Liver (tissue), 8 donors: ENCODE measurements at regions not wholly inside any gene's neighbourhood (a gene's known extent, or its start where the extent isn't known, plus 50 kb on each side); places are given as distances from the start of the nearest gene placed in this dataset.

Experiments
- DNase-seq: peaks from one replicate; pipeline ENCODE4 v3.0.0-alpha.2; 2017; ENCODE audit warnings: low spot score
- H3K27ac ChIP-seq, 2 donors: one replicate each; pipeline ENCODE4 v1.7.0; 2013; ENCODE audit warnings: inconsistent platforms in 2 of 2, low read length in 2 of 2, control low read depth in 1 of 2, low read depth in 1 of 2, mild to moderate bottlenecking in 1 of 2
- H3K27me3 ChIP-seq, 4 donors: one replicate each; pipeline versions ENCODE4 v1.6.1 to v1.7.0; 2013; ENCODE audit warnings: low read length in 3 of 4, inconsistent platforms in 1 of 4, mild to moderate bottlenecking in 1 of 4, moderate library complexity in 1 of 4; ENCODE audit not compliant: control insufficient read depth in 4 of 4, insufficient read depth in 4 of 4
- H3K36me3 ChIP-seq, 4 donors: one replicate each; pipeline versions ENCODE4 v1.6.1 to v1.7.0; 2013; ENCODE audit warnings: low read length in 3 of 4, mild to moderate bottlenecking in 3 of 4, low read depth in 1 of 4, moderate library complexity in 1 of 4; ENCODE audit not compliant: control insufficient read depth in 4 of 4, insufficient read depth in 3 of 4
- H3K4me1 ChIP-seq, 4 donors: one replicate each; pipeline versions ENCODE4 v1.6.1 to v1.7.0; 2013; ENCODE audit warnings: low read length in 3 of 4, mild to moderate bottlenecking in 3 of 4, moderate library complexity in 1 of 4; ENCODE audit not compliant: control insufficient read depth in 4 of 4, insufficient read depth in 4 of 4
- H3K4me3 ChIP-seq, 3 donors: one replicate each; pipeline versions ENCODE4 v1.6.1 to v1.7.0; 2013; ENCODE audit warnings: low read length in 3 of 3, control low read depth in 1 of 3, low read depth in 1 of 3, mild to moderate bottlenecking in 1 of 3
- H3K9ac ChIP-seq, 2 donors: one replicate each; pipeline ENCODE4 v1.7.0; 2013; ENCODE audit warnings: low read length in 2 of 2, mild to moderate bottlenecking in 2 of 2, moderate library complexity in 2 of 2, control low read depth in 1 of 2, low read depth in 1 of 2
- H3K9me3 ChIP-seq, 4 donors: one replicate each; pipeline versions ENCODE4 v1.6.1 to v1.7.0; 2013; ENCODE audit warnings: low read length in 3 of 4; ENCODE audit not compliant: control insufficient read depth in 4 of 4
- ATF3 ChIP-seq: IDR thresholded peaks from 2 replicates; pipeline ENCODE4 v1.6.1; 2016; ENCODE audit warnings: antibody characterized with exemption
- CTCF ChIP-seq: fragments of 150-350 bp; IDR thresholded peaks from 2 replicates; pipeline ENCODE4 v1.5.1; 2017; ENCODE audit warnings: improper control_type of control experiment, low read depth, low read length; ENCODE audit not compliant: missing input control
- EGR1 ChIP-seq, 2 donors: IDR thresholded peaks; 2 replicates each; pipeline ENCODE4 v1.6.1; 2016 to 2018; ENCODE audit warnings: antibody characterized with exemption in 2 of 2, low read depth in 2 of 2
- FOXA1 ChIP-seq: IDR thresholded peaks from 2 replicates; pipeline ENCODE4 v1.6.1; 2016; ENCODE audit warnings: antibody characterized with exemption
- FOXA2 ChIP-seq: IDR thresholded peaks from 2 replicates; pipeline ENCODE4 v1.6.1; 2016; ENCODE audit warnings: antibody characterized with exemption
- HNF4A ChIP-seq, 2 donors: conservative IDR thresholded peaks; 2 replicates each; pipeline ENCODE4 v1.6.1; 2016; ENCODE audit warnings: antibody characterized with exemption in 2 of 2, mild to moderate bottlenecking in 2 of 2
- HNF4G ChIP-seq: IDR thresholded peaks from 2 replicates; pipeline ENCODE4 v1.6.1; 2016; ENCODE audit warnings: antibody characterized with exemption
- JUND ChIP-seq, 2 donors: IDR thresholded peaks; 2 replicates each; pipeline ENCODE4 v1.6.1; 2016; ENCODE audit warnings: antibody characterized with exemption in 2 of 2
- MAX ChIP-seq: IDR thresholded peaks from 2 replicates; pipeline ENCODE4 v1.6.1; 2016; ENCODE audit warnings: antibody characterized with exemption
- NR2F2 ChIP-seq: IDR thresholded peaks from 2 replicates; pipeline ENCODE4 v1.6.1; 2016; ENCODE audit warnings: antibody characterized with exemption
- RXRA ChIP-seq, 2 donors: IDR thresholded peaks; 2 replicates each; pipeline ENCODE4 v1.6.1; 2017 to 2018; ENCODE audit warnings: antibody characterized with exemption in 2 of 2, mild to moderate bottlenecking in 1 of 2
- SP1 ChIP-seq: IDR thresholded peaks from 2 replicates; pipeline ENCODE4 v1.6.1; 2018; ENCODE audit warnings: antibody characterized with exemption, mild to moderate bottlenecking
- TAF1 ChIP-seq: conservative IDR thresholded peaks from 2 replicates; pipeline ENCODE4 v1.6.1; 2016; ENCODE audit warnings: antibody characterized with exemption, mild to moderate bottlenecking
- YY1 ChIP-seq: IDR thresholded peaks from 2 replicates; pipeline ENCODE4 v1.6.1; 2016; ENCODE audit warnings: antibody characterized with exemption, mild to moderate bottlenecking
- ZBTB33 ChIP-seq: IDR thresholded peaks from 2 replicates; pipeline ENCODE4 v1.6.1; 2016; ENCODE audit warnings: antibody characterized with exemption
- WGBS: extraction: QIAGEN DNeasy Blood & Tissue Kit; methylation state at CpG from one replicate; pipeline ENCODE4 v1.1.7; 2013; 5-methylcytosine and 5-hydroxymethylcytosine counted together
- TF ChIP-seq, protein P1 (sequence below): IDR thresholded peaks from 2 replicates; pipeline ENCODE4 v1.6.1; 2016; ENCODE audit warnings: antibody characterized with exemption, mild to moderate bottlenecking
- donor health status: healthy.
- donor health status: healthy.
- donor health status: healthy.
- donor health status: healthy.
- donor health status: healthy.

- Histone ChIP-seq H3K9me3 (no peaks in the 10 kb centered on the region), H3K4me1 (no peaks in the 10 kb centered on the region), H3K36me3 (no peaks in the 10 kb centered on the region), H3K4me3 (no peak overlapping the region), H3K27me3 (no peaks in the 10 kb centered on the region), H3K9ac (no peak overlapping the region), H3K27ac (no peak overlapping the region)
- WGBS, result 69% methylated on average over 5 of the region's 5 CpGs
- TF ChIP-seq MAX (no peak), TAF1 (no peak), JUND (IDR thresholded peaks at IDR 0.05) (no peak), FOXA1 (no peak), HNF4A (conservative IDR thresholded peaks at IDR 0.05) (no peak), RXRA (IDR thresholded peaks at IDR 0.05) (no peak), EGR1 (IDR thresholded peaks at IDR 0.05; ENCODE audit: low read depth in 2 of 2) (no peak), ZBTB33 (no peak), FOXA2 (no peak), SP1 (no peak), NR2F2 (no peak), HNF4G (no peak), CTCF (no peak), YY1 (no peak), ATF3 (no peak)
- TF ChIP-seq, protein P1, sequence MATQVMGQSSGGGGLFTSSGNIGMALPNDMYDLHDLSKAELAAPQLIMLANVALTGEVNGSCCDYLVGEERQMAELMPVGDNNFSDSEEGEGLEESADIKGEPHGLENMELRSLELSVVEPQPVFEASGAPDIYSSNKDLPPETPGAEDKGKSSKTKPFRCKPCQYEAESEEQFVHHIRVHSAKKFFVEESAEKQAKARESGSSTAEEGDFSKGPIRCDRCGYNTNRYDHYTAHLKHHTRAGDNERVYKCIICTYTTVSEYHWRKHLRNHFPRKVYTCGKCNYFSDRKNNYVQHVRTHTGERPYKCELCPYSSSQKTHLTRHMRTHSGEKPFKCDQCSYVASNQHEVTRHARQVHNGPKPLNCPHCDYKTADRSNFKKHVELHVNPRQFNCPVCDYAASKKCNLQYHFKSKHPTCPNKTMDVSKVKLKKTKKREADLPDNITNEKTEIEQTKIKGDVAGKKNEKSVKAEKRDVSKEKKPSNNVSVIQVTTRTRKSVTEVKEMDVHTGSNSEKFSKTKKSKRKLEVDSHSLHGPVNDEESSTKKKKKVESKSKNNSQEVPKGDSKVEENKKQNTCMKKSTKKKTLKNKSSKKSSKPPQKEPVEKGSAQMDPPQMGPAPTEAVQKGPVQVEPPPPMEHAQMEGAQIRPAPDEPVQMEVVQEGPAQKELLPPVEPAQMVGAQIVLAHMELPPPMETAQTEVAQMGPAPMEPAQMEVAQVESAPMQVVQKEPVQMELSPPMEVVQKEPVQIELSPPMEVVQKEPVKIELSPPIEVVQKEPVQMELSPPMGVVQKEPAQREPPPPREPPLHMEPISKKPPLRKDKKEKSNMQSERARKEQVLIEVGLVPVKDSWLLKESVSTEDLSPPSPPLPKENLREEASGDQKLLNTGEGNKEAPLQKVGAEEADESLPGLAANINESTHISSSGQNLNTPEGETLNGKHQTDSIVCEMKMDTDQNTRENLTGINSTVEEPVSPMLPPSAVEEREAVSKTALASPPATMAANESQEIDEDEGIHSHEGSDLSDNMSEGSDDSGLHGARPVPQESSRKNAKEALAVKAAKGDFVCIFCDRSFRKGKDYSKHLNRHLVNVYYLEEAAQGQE, result no peak
- no peak for DNase-seq
These were observed 440.9 kb downstream of the ZNF516 start for GRCh38 chr18:76054156-76054555.

- H3K27ac ChIP-seq, result no peak overlapping the region
- no peaks in the 10 kb centered on the region for H3K36me3 ChIP-seq
- no peak overlapping the region for H3K4me3 ChIP-seq
- H3K27me3 ChIP-seq, result no peaks in the 10 kb centered on the region
- no peaks in the 10 kb centered on the region for H3K9me3 ChIP-seq
- DNase-seq, result no peak
- 89% methylated on average over 8 of the region's 8 CpGs for WGBS
- H3K4me1 ChIP-seq, result no peaks in the 10 kb centered on the region
- H3K9ac ChIP-seq, result no peak overlapping the region
- TF ChIP-seq ATF3, result no peak
- TF ChIP-seq FOXA1, result no peak
- TF ChIP-seq ZBTB33, result no peak
- no peak for TF ChIP-seq CTCF
- no peak for TF ChIP-seq SP1
- no peak for TF ChIP-seq EGR1 (IDR thresholded peaks at IDR 0.05; ENCODE audit: low read depth in 2 of 2)
- TF ChIP-seq JUND (IDR thresholded peaks at IDR 0.05), result no peak
- no peak for TF ChIP-seq HNF4A (conservative IDR thresholded peaks at IDR 0.05)
- no peak for TF ChIP-seq HNF4G
- TF ChIP-seq MAX, result no peak
These were observed 441.5 kb downstream of the ZNF516 start for GRCh38 chr18:76053551-76053950.
